ENCODE measurements at regions not wholly inside any gene's neighbourhood (a gene's known extent, or its start where the extent isn't known, plus 50 kb on each side); places are given as distances from the start of the nearest gene placed in this dataset.

DNA sequence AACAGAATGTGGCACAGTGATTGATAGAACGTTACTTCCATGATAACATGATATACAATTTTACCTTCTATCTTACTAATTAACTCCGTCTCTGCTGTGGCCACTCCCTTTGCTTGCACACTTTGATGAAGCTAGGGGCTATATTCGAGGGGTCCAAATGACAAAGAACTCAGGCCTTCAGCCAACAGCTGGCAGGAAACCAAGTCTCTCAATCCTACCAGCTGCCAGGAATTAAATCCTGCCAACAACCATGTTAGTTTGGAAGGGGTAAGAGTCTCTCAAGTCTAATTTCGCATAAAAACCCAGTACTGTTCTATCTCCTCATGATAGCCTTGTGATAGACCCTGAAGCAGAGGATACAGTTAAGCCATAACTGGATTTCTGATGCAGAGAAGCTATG is 1122.9 kb upstream of the PCDH10 start:
- Histone ChIP-seq H3K4me3 (ENCODE audit: low read length, poor library complexity, severe bottlenecking) (no peak overlapping the region), H3K9ac (ENCODE audit: low read depth, low read length, poor library complexity, severe bottlenecking) (no peak overlapping the region), H3K9me2 (replicated peaks; ENCODE audit: low read depth, low read length) (no peaks in the 10 kb centered on the region), H3K36me3 (ENCODE audit: insufficient read depth, low read length) (no peaks in the 10 kb centered on the region), H3F3A (ENCODE audit: low read depth) (no peaks in the 10 kb centered on the region), H3K4me1 (ENCODE audit: insufficient read depth, low read length, poor library complexity, severe bottlenecking) (peaks cover 9% of the 10 kb centered on the region), H3K9me3 (ENCODE audit: insufficient read depth, low read depth, low read length) (no peaks in the 10 kb centered on the region), H3K27me3 (ENCODE audit: insufficient read depth, low read length, poor library complexity, severe bottlenecking) (no peaks in the 10 kb centered on the region), H4K20me1 (ENCODE audit: insufficient read depth, low read length, poor library complexity, severe bottlenecking) (no peaks in the 10 kb centered on the region), H3K79me2 (ENCODE audit: insufficient read depth, low read length) (no peaks in the 10 kb centered on the region), H3K4me2 (ENCODE audit: low read depth, low read length, poor library complexity, severe bottlenecking) (no peak overlapping the region), H2AFZ (ENCODE audit: low read length) (peak overlapping the region; percentile 70)
- TF ChIP-seq EZH2phosphoT487 (IDR thresholded peaks at IDR 0.05; ENCODE audit: borderline replicate concordance): no peak
- TF ChIP-seq, protein P1, sequence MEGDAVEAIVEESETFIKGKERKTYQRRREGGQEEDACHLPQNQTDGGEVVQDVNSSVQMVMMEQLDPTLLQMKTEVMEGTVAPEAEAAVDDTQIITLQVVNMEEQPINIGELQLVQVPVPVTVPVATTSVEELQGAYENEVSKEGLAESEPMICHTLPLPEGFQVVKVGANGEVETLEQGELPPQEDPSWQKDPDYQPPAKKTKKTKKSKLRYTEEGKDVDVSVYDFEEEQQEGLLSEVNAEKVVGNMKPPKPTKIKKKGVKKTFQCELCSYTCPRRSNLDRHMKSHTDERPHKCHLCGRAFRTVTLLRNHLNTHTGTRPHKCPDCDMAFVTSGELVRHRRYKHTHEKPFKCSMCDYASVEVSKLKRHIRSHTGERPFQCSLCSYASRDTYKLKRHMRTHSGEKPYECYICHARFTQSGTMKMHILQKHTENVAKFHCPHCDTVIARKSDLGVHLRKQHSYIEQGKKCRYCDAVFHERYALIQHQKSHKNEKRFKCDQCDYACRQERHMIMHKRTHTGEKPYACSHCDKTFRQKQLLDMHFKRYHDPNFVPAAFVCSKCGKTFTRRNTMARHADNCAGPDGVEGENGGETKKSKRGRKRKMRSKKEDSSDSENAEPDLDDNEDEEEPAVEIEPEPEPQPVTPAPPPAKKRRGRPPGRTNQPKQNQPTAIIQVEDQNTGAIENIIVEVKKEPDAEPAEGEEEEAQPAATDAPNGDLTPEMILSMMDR (conservative IDR thresholded peaks at IDR 0.05; ENCODE audit: low read length): no peak

DNA sequence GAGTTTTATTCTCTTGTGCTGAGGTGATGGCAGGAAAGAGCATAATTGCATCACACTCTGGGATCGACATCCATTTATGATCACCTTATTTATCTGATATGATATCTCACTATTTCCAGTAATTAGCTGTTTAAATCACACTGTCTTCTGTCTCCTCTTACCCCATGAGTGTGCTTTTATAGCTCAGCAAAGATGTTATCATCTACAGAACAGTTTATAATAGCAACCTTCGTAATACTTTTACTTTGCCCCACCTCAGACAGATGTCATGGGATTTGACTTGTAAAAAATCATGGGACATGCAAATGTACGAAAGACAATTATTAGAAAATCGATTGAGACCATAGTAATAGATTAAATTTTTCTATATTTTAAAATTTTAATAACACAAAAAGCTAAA is 1122.3 kb upstream of the PCDH10 start:
- no peaks in the 10 kb centered on the region for H3K9me3 ChIP-seq (ENCODE audit: insufficient read depth, low read depth, low read length)
- H4K20me1 ChIP-seq (ENCODE audit: insufficient read depth, low read length, poor library complexity, severe bottlenecking): no peaks in the 10 kb centered on the region
- no peaks in the 10 kb centered on the region for H3K27me3 ChIP-seq (ENCODE audit: insufficient read depth, low read length, poor library complexity, severe bottlenecking)
- no peak overlapping the region for H2AFZ ChIP-seq (ENCODE audit: low read length)
- TF ChIP-seq, protein P1 (conservative IDR thresholded peaks at IDR 0.05; ENCODE audit: low read length): no peak
- no peak for TF ChIP-seq EZH2phosphoT487 (IDR thresholded peaks at IDR 0.05; ENCODE audit: borderline replicate concordance)
- no peaks in the 10 kb centered on the region for H3K36me3 ChIP-seq (ENCODE audit: insufficient read depth, low read length)
- no peak overlapping the region for H3K4me3 ChIP-seq (ENCODE audit: low read length, poor library complexity, severe bottlenecking)
- peaks cover 9% of the 10 kb centered on the region for H3K4me1 ChIP-seq (ENCODE audit: insufficient read depth, low read length, poor library complexity, severe bottlenecking)
- H3K9ac ChIP-seq (ENCODE audit: low read depth, low read length, poor library complexity, severe bottlenecking): no peak overlapping the region
- H3K79me2 ChIP-seq (ENCODE audit: insufficient read depth, low read length): no peaks in the 10 kb centered on the region
- H3K9me2 ChIP-seq (replicated peaks; ENCODE audit: low read depth, low read length): no peaks in the 10 kb centered on the region
- H3K4me2 ChIP-seq (ENCODE audit: low read depth, low read length, poor library complexity, severe bottlenecking): no peak overlapping the region
- H3F3A ChIP-seq (ENCODE audit: low read depth): no peaks in the 10 kb centered on the region

DNA sequence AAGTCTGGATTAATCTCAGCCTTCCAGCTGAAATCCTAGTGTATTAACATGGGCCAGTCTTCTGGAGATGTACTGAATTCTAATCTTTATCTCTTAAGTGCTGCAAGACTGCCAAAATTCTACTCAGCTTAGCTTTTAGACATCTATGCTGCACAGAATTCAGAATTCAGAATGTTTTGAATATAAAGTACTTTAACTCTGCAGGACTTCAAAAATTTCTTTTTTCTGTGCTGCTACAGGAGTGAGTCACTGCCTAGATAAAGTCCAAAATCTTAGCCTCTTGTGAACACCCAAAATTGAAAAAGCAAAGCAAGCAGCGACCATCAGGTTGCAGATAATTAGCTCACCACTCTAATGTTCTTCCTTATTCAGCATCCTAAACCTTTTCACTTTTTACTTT is 1092.6 kb upstream of the PCDH10 start:
- Histone ChIP-seq H3K9me3 (ENCODE audit: insufficient read depth, low read depth, low read length) (peaks cover 8% of the 10 kb centered on the region; the same call in 1 of the 2 replicates), H4K20me1 (ENCODE audit: insufficient read depth, low read length, poor library complexity, severe bottlenecking) (no peaks in the 10 kb centered on the region), H3K9ac (ENCODE audit: low read depth, low read length, poor library complexity, severe bottlenecking) (no peak overlapping the region), H3K4me2 (ENCODE audit: low read depth, low read length, poor library complexity, severe bottlenecking) (no peak overlapping the region), H3K36me3 (ENCODE audit: insufficient read depth, low read length) (no peaks in the 10 kb centered on the region), H3K79me2 (ENCODE audit: insufficient read depth, low read length) (no peaks in the 10 kb centered on the region), H3K27me3 (ENCODE audit: insufficient read depth, low read length, poor library complexity, severe bottlenecking) (no peaks in the 10 kb centered on the region), H3K4me3 (ENCODE audit: low read length, poor library complexity, severe bottlenecking) (no peak overlapping the region), H3K4me1 (ENCODE audit: insufficient read depth, low read length, poor library complexity, severe bottlenecking) (no peaks in the 10 kb centered on the region), H3K9me2 (replicated peaks; ENCODE audit: low read depth, low read length) (no peaks in the 10 kb centered on the region), H3F3A (ENCODE audit: low read depth) (no peaks in the 10 kb centered on the region), H2AFZ (ENCODE audit: low read length) (no peak overlapping the region)
- TF ChIP-seq, protein P1 (conservative IDR thresholded peaks at IDR 0.05; ENCODE audit: low read length): no peak
- TF ChIP-seq EZH2phosphoT487 (IDR thresholded peaks at IDR 0.05; ENCODE audit: borderline replicate concordance): no peak

All from Loucy (cell line).